Left lung (tissue), 4 donors: ENCODE measurements at regions not wholly inside any gene's neighbourhood (a gene's known extent, or its start where the extent isn't known, plus 50 kb on each side); places are given as distances from the start of the nearest gene placed in this dataset.

Source experiments
- ATAC-seq: fragments of 200-7000 bp; cut with Tn5 transposase; one replicate; pipeline ENCODE4 v1.9.1; 2020; ENCODE audit warnings: moderate library complexity
- DNase-seq, 4 donors: peaks; one replicate each; pipeline ENCODE4 v3.0.0-alpha.2; 2013 to 2020
- H3K27ac ChIP-seq, 2 donors: fragments of 200-600 bp; sonication (generic) in 1 of 2; one replicate each; pipeline versions ENCODE4 v1.5.0 to v1.8.0; 2020 to 2021
- H3K27me3 ChIP-seq, 2 donors: fragments of 200-600 bp; sonication (generic) in 1 of 2; one replicate each; pipeline versions ENCODE4 v1.5.0 to v1.8.0; 2020 to 2021
- H3K36me3 ChIP-seq, 2 donors: fragments of 200-600 bp; sonication (generic) in 1 of 2; one replicate each; pipeline versions ENCODE4 v1.5.0 to v1.8.0; 2020 to 2021
- H3K4me1 ChIP-seq, 2 donors: fragments of 200-600 bp; one replicate each; pipeline ENCODE4 v1.8.0; 2021
- H3K4me3 ChIP-seq, 2 donors: fragments of 200-600 bp; sonication (generic) in 1 of 2; one replicate each; pipeline versions ENCODE4 v1.5.0 to v1.8.0; 2020 to 2021; ENCODE audit warnings: mild to moderate bottlenecking in 1 of 2
- H3K9me3 ChIP-seq, 2 donors: fragments of 200-600 bp; sonication (generic) in 1 of 2; one replicate each; pipeline versions ENCODE4 v1.5.0 to v1.8.0; 2020 to 2021
- CTCF ChIP-seq, 2 donors: fragments of 200-600 bp; sonication (generic) in 1 of 2; IDR thresholded peaks; one replicate each; pipeline versions ENCODE4 v1.5.0 to v1.8.0; 2021; ENCODE audit warnings: antibody characterized with exemption in 2 of 2
- intact Hi-C, 2 donors: fragments of 100-400 bp; cut with DNase I; formaldehyde crosslinking; loops; one replicate each; pipeline versions ENCODE4 v1.11.2 to v1.14.2; 2022
- donor health status: DM: no; HTN: yes; CAD: no.
- donor health status: DM: no; HTN: no; CAD: no.

- H3K27me3 ChIP-seq, result peaks cover 0 to 17% of the 10 kb centered on the region in 2 donors
- H3K4me1 ChIP-seq, result no peaks in the 10 kb centered on the region
- H3K4me3 ChIP-seq, result no peak overlapping the region
- no peak for TF ChIP-seq CTCF (IDR thresholded peaks at IDR 0.05)
- intact Hi-C loops, result no loop called here
- no peaks in the 10 kb centered on the region for H3K9me3 ChIP-seq
- ATAC-seq, result no peak
- no peaks in the 10 kb centered on the region for H3K36me3 ChIP-seq
- H3K27ac ChIP-seq, result no peak overlapping the region
- no peak for DNase-seq
Observed at GRCh38 chr12:127300075-127300474, 966.9 kb upstream of the TMEM132C start.

GRCh38 chr12:127300753-127301152 lies 966.2 kb upstream of the TMEM132C start:
- Histone ChIP-seq H3K27ac (no peak overlapping the region), H3K27me3 (peaks cover 0 to 19% of the 10 kb centered on the region in 2 donors), H3K36me3 (no peaks in the 10 kb centered on the region), H3K9me3 (no peaks in the 10 kb centered on the region), H3K4me3 (no peak overlapping the region), H3K4me1 (no peaks in the 10 kb centered on the region)
- ATAC-seq (no peak), DNase-seq (no peak)
- intact Hi-C loops, result no loop called here
- TF ChIP-seq CTCF (IDR thresholded peaks at IDR 0.05), result no peak

GRCh38 chr12:127301876-127302275 lies 965.1 kb upstream of the TMEM132C start:
- Histone ChIP-seq H3K4me1 (no peaks in the 10 kb centered on the region), H3K4me3 (no peak overlapping the region), H3K27ac (no peak overlapping the region), H3K36me3 (no peaks in the 10 kb centered on the region), H3K27me3 (peaks cover 0 to 19% of the 10 kb centered on the region in 2 donors), H3K9me3 (no peaks in the 10 kb centered on the region)
- ATAC-seq (no peak), DNase-seq (no peak)
- intact Hi-C loops, result no loop called here
- TF ChIP-seq CTCF (IDR thresholded peaks at IDR 0.05), result no peak

GRCh38 chr12:127304751-127305725 lies 961.9 kb upstream of the TMEM132C start:
- Histone ChIP-seq H3K4me1 (no peaks in the 10 kb centered on the region), H3K4me3 (no peak overlapping the region), H3K27me3 (peaks cover 0 to 19% of the 10 kb centered on the region in 2 donors), H3K9me3 (no peaks in the 10 kb centered on the region), H3K36me3 (no peaks in the 10 kb centered on the region), H3K27ac (no peak overlapping the region)
- DNase-seq (no peak), ATAC-seq (no peak)
- intact Hi-C loops, result no loop called here
- TF ChIP-seq CTCF (IDR thresholded peaks at IDR 0.05), result no peak

GRCh38 chr12:127306604-127307215 lies 960.3 kb upstream of the TMEM132C start:
- H3K9me3 ChIP-seq, result no peaks in the 10 kb centered on the region
- no peak for ATAC-seq
- TF ChIP-seq CTCF (IDR thresholded peaks at IDR 0.05), result no peak

More at GRCh38 chr12:127306604-127307215, 960.3 kb upstream of the TMEM132C start:
- intact Hi-C loops, result no loop called here
- Histone ChIP-seq H3K36me3 (no peaks in the 10 kb centered on the region), H3K27ac (no peak overlapping the region), H3K27me3 (peaks cover 0 to 14% of the 10 kb centered on the region in 2 donors), H3K4me1 (no peaks in the 10 kb centered on the region), H3K4me3 (no peak overlapping the region)
- DNase-seq, result no peak
